ENCODE measurements at regions not wholly inside any gene's neighbourhood (a gene's known extent, or its start where the extent isn't known, plus 50 kb on each side); places are given as distances from the start of the nearest gene placed in this dataset.
"Not testable (repeated sequence)": the region's sequence is repeated elsewhere in the genome, so short reads cannot be mapped to it uniquely, and the experiment has no call there.

- Mint-ChIP-seq H3K27me3 (ENCODE audit: insufficient read depth) (peaks cover 4% of the 10 kb centered on the region), H3K27ac (no peak overlapping the region), H3K4me3 (no peak overlapping the region), H3K9me3 (no peaks in the 10 kb centered on the region), H3K4me1 (ENCODE audit: low read depth) (no peaks in the 10 kb centered on the region), H3K36me3 (ENCODE audit: low read depth) (no peaks in the 10 kb centered on the region)
- intact Hi-C loops (cut with micrococcal nuclease): loop anchor here (10.0 kb wide), 1 partner anchor 449 kb away; no protein-coding TSS in a partner anchor
- no peak for DNase-seq (ENCODE audit: low spot score)
Observed at GRCh38 chr10:78654047-78654590, 414.6 kb upstream of the ZMIZ1 start.

GRCh38 chr10:78655979-78656378 lies 412.8 kb upstream of the ZMIZ1 start:
- Mint-ChIP-seq H3K27me3 (ENCODE audit: insufficient read depth) (peaks cover 4% of the 10 kb centered on the region), H3K36me3 (ENCODE audit: low read depth) (no peaks in the 10 kb centered on the region), H3K27ac (no peak overlapping the region), H3K9me3 (no peaks in the 10 kb centered on the region), H3K4me1 (ENCODE audit: low read depth) (no peaks in the 10 kb centered on the region), H3K4me3 (no peak overlapping the region)
- intact Hi-C loops (cut with micrococcal nuclease): loop anchor here (2.0 to 10.0 kb wide), 2 partner anchors 231 to 451 kb away; no protein-coding TSS in a partner anchor
- no peak for DNase-seq (ENCODE audit: low spot score)

DNA sequence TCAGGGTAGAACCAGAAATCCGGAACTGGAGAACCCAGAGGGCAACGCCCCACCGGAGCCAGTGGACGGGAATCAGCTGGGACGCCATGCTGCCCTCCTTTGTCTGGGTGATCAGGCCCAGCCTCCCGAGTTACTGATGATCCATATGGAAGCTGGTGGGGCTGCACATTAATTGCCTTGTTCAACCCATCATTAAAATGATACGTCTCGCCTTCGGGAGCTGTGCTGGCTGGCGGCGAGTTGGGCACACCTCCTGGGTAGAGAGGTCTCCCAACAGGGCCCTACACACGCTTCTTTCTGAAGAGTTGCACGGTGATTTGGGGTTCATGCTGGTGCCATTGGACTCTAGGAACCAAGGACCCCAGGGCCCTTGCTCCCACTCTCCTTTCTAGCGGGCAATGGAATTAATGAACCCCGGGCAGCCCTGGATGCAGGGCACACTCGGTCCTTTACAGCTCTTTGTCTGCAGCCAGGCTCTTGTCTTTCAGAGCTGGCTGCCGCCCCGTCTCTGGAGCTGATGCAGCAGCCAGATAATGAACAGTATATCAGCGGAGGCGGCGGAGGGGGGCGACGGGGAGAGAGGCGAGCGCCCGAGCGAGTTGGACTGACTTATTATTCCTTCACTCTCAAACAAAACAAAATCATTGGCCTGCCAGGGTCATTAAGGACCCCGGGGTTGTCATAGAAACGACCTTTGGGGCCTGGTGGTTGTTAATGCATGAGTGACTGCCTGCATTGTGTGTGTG lies 412.2 kb upstream of the ZMIZ1 start:
- intact Hi-C loops (cut with micrococcal nuclease): loop anchor here (1.0 to 10.0 kb wide), 5 partner anchors 232 to 609 kb away; no protein-coding TSS in a partner anchor
- peaks cover 4% of the 10 kb centered on the region for H3K27me3 Mint-ChIP-seq (ENCODE audit: insufficient read depth)

GRCh38 chr10:78657163-78657861 lies 411.5 kb upstream of the ZMIZ1 start:
- H3K27me3 Mint-ChIP-seq (ENCODE audit: insufficient read depth): peaks cover 4% of the 10 kb centered on the region
- H3K36me3 Mint-ChIP-seq (ENCODE audit: low read depth): no peaks in the 10 kb centered on the region
- no peak overlapping the region for H3K27ac Mint-ChIP-seq
- peak; percentile 45 for DNase-seq (ENCODE audit: low spot score)
- no peaks in the 10 kb centered on the region for H3K4me1 Mint-ChIP-seq (ENCODE audit: low read depth)
- H3K4me3 Mint-ChIP-seq: no peak overlapping the region
- no peaks in the 10 kb centered on the region for H3K9me3 Mint-ChIP-seq
- intact Hi-C loops (cut with micrococcal nuclease): loop anchor here (1.0 to 10.0 kb wide), 5 partner anchors 233 to 610 kb away; no protein-coding TSS in a partner anchor

More for the DNA sequence above, 412.2 kb upstream of the ZMIZ1 start:
- Mint-ChIP-seq H3K27ac (no peak overlapping the region), H3K4me3 (no peak overlapping the region), H3K9me3 (no peaks in the 10 kb centered on the region), H3K36me3 (ENCODE audit: low read depth) (no peaks in the 10 kb centered on the region), H3K4me1 (ENCODE audit: low read depth) (no peaks in the 10 kb centered on the region)
- no peak for DNase-seq (ENCODE audit: low spot score)

DNA sequence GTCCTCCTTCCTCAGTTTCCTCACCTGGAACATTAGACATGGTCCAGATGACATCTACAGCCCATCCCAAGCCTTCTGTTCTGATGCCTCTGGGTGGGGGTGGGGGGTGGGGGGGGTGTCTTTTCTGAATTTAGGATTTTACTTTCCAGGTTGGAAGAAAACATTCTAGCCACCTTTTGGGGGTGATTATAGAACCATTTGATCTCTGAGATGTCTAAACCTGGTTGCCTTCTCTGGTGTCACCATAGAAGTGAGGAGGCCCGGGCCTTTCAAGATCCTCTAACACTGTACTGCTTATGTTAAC lies 411.0 kb upstream of the ZMIZ1 start:
- H3K27ac Mint-ChIP-seq: no peak overlapping the region
- intact Hi-C loops (cut with micrococcal nuclease): loop anchor here (1.0 to 10.0 kb wide), 5 partner anchors 233 to 611 kb away; no protein-coding TSS in a partner anchor
- no peak overlapping the region for H3K4me3 Mint-ChIP-seq
- peaks cover 4% of the 10 kb centered on the region for H3K27me3 Mint-ChIP-seq (ENCODE audit: insufficient read depth)
- H3K9me3 Mint-ChIP-seq: no peaks in the 10 kb centered on the region
- DNase-seq (ENCODE audit: low spot score): no peak
- H3K36me3 Mint-ChIP-seq (ENCODE audit: low read depth): no peaks in the 10 kb centered on the region
- H3K4me1 Mint-ChIP-seq (ENCODE audit: low read depth): no peaks in the 10 kb centered on the region

DNA sequence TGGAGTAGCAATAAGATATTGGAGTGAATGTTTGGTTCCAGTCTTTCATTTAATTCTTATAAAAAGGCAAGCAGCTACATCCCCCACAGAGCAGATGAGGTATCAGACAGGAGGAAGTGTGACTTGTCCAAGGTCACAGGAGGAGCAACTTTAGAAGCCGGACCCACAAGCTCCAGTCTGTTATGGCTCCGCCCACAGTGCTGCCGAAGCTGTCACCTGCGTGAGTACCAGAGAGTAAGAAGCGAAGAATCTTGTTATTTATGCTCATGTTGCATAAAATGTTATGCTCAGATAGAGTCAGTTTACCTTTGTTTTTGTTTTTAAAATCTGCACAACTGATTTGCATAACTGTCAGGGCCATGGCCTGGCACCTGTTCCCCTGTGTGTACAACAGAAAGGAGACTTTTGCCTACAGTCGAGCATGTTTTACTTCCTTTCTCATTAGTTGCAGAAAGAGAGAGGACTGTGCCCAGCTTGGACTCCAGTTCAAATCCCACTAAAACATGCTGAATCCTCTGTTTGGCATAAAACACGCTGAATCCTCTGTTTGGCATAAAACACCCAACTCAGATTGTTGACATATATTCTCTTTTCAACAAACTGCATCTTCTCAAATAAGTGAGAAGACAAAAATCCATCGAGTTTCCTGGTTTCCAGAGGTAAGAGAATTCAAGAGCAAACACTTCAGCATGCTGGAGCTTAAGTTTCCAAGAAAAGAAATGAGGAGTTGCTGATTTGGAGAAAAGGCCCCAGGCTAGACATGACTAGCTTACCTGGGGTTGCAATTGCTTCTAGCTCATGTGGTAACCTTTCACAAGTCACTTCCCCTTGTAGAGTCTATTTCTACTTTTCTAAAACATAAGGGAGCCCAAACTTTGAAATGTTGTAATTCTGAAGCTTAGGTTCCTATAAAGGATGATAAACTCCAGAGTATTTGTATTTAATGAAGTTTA lies 409.8 kb upstream of the ZMIZ1 start:
- H3K9me3 Mint-ChIP-seq: no peaks in the 10 kb centered on the region
- H3K4me3 Mint-ChIP-seq: no peak overlapping the region
- H3K4me1 Mint-ChIP-seq (ENCODE audit: low read depth): no peaks in the 10 kb centered on the region
- peaks cover 4% of the 10 kb centered on the region for H3K27me3 Mint-ChIP-seq (ENCODE audit: insufficient read depth)
- intact Hi-C loops (cut with micrococcal nuclease): loop anchor here (10.0 kb wide), 1 partner anchor 454 kb away; no protein-coding TSS in a partner anchor
- no peak for DNase-seq (ENCODE audit: low spot score)
- H3K27ac Mint-ChIP-seq: no peak overlapping the region
- no peaks in the 10 kb centered on the region for H3K36me3 Mint-ChIP-seq (ENCODE audit: low read depth)

DNA sequence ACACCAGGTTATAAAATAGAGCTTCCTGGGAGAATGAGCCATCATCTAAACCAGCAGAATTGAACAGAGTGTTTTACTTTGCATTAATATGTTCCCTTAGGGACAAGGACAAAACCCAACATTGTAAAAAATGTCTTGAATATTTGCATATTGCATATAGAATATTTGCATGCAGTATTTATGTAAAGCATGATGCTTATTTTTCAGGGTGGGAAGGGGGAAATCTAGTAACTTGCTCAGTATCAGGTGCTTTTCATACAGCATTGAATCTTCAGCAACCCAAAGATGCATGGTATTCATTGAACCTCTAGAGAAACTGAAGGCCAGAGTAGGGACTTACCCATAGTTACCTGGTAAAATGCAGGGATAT lies 409.2 kb upstream of the ZMIZ1 start:
- Mint-ChIP-seq H3K36me3 (ENCODE audit: low read depth) (no peaks in the 10 kb centered on the region), H3K9me3 (no peaks in the 10 kb centered on the region), H3K27ac (no peak overlapping the region), H3K4me3 (no peak overlapping the region), H3K27me3 (ENCODE audit: insufficient read depth) (peaks cover 2% of the 10 kb centered on the region), H3K4me1 (ENCODE audit: low read depth) (no peaks in the 10 kb centered on the region)
- no peak for DNase-seq (ENCODE audit: low spot score)
- intact Hi-C loops (cut with micrococcal nuclease): loop anchor here (10.0 kb wide), 1 partner anchor 455 kb away; no protein-coding TSS in a partner anchor

DNA sequence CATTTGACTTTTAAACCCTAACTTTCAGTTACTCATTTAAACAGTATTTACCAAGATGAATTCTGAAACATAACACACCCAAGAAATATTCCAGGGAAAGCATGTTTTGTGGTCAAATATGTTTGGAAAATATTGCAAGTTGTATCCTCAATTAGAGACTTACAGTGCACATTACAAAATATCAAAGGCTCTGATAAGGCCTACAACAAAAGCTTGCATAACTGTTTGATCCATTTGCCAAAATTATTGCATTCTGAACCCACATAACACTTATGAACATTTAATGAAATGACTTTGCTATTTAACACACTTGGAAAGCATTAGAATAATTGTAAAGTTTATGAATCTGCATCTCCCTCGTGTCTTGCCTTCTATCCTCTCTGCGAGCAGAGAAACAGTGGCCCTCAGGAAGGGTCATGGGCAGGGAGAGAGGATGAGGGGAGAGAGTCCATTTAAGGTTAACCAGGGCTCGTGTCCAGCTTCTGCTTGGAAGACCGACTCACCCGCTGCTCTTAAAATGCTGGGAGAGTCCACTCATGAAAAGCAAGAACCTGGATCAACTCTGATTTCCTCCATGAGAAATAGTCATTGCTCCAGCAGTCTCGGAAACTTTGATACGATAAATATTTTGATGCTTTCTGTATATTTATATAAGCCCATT lies 408.2 kb upstream of the ZMIZ1 start:
- H3K27ac Mint-ChIP-seq: no peak overlapping the region
- no peaks in the 10 kb centered on the region for H3K36me3 Mint-ChIP-seq (ENCODE audit: low read depth)
- H3K4me3 Mint-ChIP-seq: no peak overlapping the region

DNA sequence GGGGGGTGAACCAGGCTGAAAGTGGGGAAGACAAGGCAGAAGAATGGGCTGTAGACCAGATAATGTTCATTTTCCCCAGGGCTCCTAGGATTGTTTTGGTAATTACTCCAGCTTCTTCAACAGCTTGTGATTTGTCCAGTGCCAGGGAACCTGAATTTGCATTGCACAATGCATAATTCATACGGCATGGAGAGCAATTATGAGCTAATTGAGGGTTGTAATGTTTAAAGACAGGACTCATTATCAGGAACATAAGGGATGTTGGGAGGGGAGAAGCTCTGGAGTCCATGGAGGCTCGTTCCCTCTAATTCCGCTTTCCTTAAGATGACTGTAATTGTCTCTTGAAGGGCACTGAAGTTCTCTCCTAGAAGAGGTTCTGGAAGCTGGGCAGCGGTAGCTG lies 405.0 kb upstream of the ZMIZ1 start:
- no peaks in the 10 kb centered on the region for H3K4me1 Mint-ChIP-seq (ENCODE audit: low read depth)
- H3K9me3 Mint-ChIP-seq: peaks cover 14% of the 10 kb centered on the region
- DNase-seq (ENCODE audit: low spot score): no peak
- H3K4me3 Mint-ChIP-seq: no peak overlapping the region
- no peaks in the 10 kb centered on the region for H3K27me3 Mint-ChIP-seq (ENCODE audit: insufficient read depth)
- intact Hi-C loops (cut with micrococcal nuclease): no loop called here
- no peak overlapping the region for H3K27ac Mint-ChIP-seq
- no peaks in the 10 kb centered on the region for H3K36me3 Mint-ChIP-seq (ENCODE audit: low read depth)

More for the DNA sequence above, 408.2 kb upstream of the ZMIZ1 start:
- intact Hi-C loops (cut with micrococcal nuclease): no loop called here
- peaks cover 9% of the 10 kb centered on the region for H3K9me3 Mint-ChIP-seq
- H3K27me3 Mint-ChIP-seq (ENCODE audit: insufficient read depth): no peaks in the 10 kb centered on the region
- no peak for DNase-seq (ENCODE audit: low spot score)
- no peaks in the 10 kb centered on the region for H3K4me1 Mint-ChIP-seq (ENCODE audit: low read depth)

GRCh38 chr10:78664929-78665553 lies 403.7 kb upstream of the ZMIZ1 start:
- no peaks in the 10 kb centered on the region for H3K36me3 Mint-ChIP-seq (ENCODE audit: low read depth)
- H3K27me3 Mint-ChIP-seq (ENCODE audit: insufficient read depth): no peaks in the 10 kb centered on the region
- H3K27ac Mint-ChIP-seq: no peak overlapping the region
- H3K4me1 Mint-ChIP-seq (ENCODE audit: low read depth): no peaks in the 10 kb centered on the region
- peaks cover 14% of the 10 kb centered on the region for H3K9me3 Mint-ChIP-seq
- H3K4me3 Mint-ChIP-seq: no peak overlapping the region
- intact Hi-C loops (cut with micrococcal nuclease): no loop called here
- DNase-seq (ENCODE audit: low spot score): no peak

DNA sequence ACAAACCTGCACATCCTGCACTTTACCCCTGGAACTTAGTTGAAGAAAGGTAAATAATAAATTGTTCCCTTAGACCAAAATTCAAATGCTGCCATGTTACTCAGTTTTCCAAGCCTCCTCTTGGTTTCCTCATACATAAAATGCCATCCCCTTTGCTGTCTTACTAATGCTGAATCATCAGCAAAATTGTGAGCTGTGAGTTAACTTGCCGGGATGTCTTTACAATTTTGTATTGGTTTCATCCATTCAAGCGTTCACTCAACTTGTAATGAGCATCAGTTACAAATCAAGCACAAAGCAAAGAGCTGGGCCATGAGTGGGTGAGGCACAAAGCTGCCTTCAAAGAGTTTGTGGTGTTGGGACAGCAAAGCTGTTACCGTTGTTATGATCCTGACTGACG lies 395.8 kb upstream of the ZMIZ1 start:
- Mint-ChIP-seq H3K27ac (no peak overlapping the region), H3K9me3 (no peaks in the 10 kb centered on the region), H3K36me3 (ENCODE audit: low read depth) (no peaks in the 10 kb centered on the region), H3K4me1 (ENCODE audit: low read depth) (no peaks in the 10 kb centered on the region), H3K4me3 (no peak overlapping the region), H3K27me3 (ENCODE audit: insufficient read depth) (no peaks in the 10 kb centered on the region)
- DNase-seq (ENCODE audit: low spot score): no peak
- intact Hi-C loops (cut with micrococcal nuclease): no loop called here

DNA sequence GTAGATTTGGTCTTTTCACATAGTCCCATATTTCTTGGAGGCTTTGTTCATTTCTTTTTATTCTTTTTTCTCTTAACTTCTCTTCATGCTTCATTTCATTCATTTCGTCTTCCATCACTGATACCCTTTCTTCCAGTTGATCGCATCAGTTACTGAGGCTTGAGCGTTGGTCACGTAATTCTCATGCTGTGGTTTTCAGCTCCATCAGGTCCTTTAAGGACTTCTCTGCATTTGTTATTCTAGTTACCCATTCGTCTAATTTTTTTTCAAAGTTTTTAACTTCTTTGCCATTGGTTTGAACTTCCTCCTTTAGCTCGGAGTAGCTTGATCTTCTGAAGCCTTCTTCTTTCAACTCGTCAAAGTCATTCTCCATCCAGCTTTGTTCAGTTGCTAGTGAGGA lies 387.6 kb upstream of the ZMIZ1 start:
- H3K27me3 Mint-ChIP-seq (ENCODE audit: insufficient read depth); H3K4me1 Mint-ChIP-seq (ENCODE audit: low read depth); DNase-seq (ENCODE audit: low spot score); H3K36me3 Mint-ChIP-seq (ENCODE audit: low read depth); intact Hi-C loops (cut with micrococcal nuclease); H3K9me3 Mint-ChIP-seq; H3K27ac Mint-ChIP-seq; H3K4me3 Mint-ChIP-seq: not testable (repeated sequence)

All from activated T-helper 1 cell treated with anti-CD3 and anti-CD28 coated beads, Interleukin-12 subunit alpha, Interleukin-12 subunit beta, Interleukin-2, Interleukin-4 antibody, amounts not matched to agents 30 ng/mL and 10 ng/mL and 1 ng/mL, durations not matched to agents 14 hours and 24 hours and 36 hours (primary cell).